ENCODE measurements at regions not wholly inside any gene's neighbourhood (a gene's known extent, or its start where the extent isn't known, plus 50 kb on each side); places are given as distances from the start of the nearest gene placed in this dataset.

DNA sequence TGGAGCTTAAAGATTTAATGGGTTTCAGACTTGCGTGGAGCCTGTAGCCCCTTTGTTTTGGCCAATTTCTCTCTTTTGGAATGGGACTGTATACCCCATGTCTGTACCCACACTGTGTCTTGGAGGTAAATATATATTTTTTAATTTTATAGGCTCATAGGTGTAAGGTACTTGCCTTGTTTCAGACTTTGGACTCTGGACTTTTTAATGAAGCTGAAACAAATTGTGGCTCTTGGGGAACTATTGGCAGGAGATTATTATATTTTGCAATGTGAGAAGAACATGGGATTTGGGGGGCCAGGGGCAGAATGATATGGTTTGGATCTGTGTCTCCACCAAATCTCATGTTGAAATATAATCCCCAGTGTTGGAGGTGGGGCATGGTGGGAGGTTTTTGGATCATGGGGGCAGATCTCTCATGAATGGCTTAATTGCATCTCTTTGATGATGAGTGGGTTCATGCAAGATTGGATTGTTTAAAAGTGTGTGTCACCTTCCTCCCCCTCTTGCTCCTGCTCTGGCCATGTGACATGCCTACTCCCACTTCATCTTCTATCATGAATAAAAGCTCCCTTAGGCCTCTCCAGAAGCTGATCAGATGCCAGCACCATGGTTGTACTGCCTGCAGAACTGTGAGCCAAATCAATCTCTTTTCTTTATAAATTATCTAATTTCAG is 74.1 kb upstream of the ARHGAP20 start:
- H3K27ac Mint-ChIP-seq = no peak overlapping the region
- ATAC-seq (no peak), DNase-seq (ENCODE audit: low spot score) (no peak)
- peaks cover 8% of the 10 kb centered on the region for H3K36me3 Mint-ChIP-seq
- no peaks in the 10 kb centered on the region; the same call in 1 of the 2 replicates for H3K27me3 Mint-ChIP-seq (ENCODE audit: low read depth)
- CTCF ChIA-PET = no interaction called here
- POLR2A ChIA-PET = no interaction called here
- H3K4me3 Mint-ChIP-seq = no peak overlapping the region
- no peak for TF ChIP-seq TEAD1 (CRISPR knock-in tag; IDR thresholded peaks at IDR 0.05)
- TF ChIP-seq, protein P1, sequence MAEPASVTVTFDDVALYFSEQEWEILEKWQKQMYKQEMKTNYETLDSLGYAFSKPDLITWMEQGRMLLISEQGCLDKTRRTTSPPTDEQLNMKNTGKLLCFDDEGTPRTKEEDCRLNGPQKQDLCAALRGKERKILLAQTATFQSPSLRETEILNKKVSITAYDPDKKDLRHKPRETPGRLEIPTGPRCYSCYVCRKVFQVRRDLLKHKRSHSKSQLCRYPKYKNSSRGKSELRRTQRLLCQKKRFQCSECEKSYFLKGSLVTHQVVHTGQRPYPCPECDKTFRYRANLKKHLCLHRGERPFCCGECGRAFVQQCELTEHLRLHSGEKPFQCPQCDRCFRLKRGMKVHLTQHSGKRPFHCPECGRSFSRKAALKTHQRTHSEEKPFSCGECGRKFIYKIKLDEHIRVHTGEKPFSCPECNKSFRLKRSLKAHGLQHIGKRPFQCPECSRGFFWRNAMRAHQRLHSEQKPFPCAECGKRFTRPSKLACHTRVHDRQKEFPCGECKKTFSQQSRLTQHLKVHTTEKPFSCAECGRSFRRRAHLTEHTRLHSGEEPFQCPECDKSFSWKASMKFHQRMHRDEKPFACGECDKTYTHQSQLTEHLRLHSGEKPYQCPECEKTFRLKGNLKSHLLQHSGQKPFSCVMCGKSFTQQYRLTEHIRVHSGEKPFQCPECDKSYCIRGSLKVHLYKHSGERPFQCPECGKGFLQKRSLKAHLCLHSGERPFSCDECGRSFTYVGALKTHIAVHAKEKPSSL (CRISPR knock-in tag; conservative IDR thresholded peaks at IDR 0.05) = no peak
- no peak for TF ChIP-seq ETV6 (CRISPR knock-in tag; IDR thresholded peaks at IDR 0.05)
- TF ChIP-seq, protein P2, sequence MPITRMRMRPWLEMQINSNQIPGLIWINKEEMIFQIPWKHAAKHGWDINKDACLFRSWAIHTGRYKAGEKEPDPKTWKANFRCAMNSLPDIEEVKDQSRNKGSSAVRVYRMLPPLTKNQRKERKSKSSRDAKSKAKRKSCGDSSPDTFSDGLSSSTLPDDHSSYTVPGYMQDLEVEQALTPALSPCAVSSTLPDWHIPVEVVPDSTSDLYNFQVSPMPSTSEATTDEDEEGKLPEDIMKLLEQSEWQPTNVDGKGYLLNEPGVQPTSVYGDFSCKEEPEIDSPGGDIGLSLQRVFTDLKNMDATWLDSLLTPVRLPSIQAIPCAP (CRISPR knock-in tag; IDR thresholded peaks at IDR 0.05) = no peak
- no peak for TF ChIP-seq NFE2L1 (CRISPR knock-in tag; IDR thresholded peaks at IDR 0.05)
- no peak for TF ChIP-seq NR2C2 (CRISPR knock-in tag; IDR thresholded peaks at IDR 0.05)
- TF ChIP-seq, protein P3, sequence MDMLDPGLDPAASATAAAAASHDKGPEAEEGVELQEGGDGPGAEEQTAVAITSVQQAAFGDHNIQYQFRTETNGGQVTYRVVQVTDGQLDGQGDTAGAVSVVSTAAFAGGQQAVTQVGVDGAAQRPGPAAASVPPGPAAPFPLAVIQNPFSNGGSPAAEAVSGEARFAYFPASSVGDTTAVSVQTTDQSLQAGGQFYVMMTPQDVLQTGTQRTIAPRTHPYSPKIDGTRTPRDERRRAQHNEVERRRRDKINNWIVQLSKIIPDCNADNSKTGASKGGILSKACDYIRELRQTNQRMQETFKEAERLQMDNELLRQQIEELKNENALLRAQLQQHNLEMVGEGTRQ (CRISPR knock-in tag; IDR thresholded peaks at IDR 0.05) = no peak
- TF ChIP-seq, protein P4, sequence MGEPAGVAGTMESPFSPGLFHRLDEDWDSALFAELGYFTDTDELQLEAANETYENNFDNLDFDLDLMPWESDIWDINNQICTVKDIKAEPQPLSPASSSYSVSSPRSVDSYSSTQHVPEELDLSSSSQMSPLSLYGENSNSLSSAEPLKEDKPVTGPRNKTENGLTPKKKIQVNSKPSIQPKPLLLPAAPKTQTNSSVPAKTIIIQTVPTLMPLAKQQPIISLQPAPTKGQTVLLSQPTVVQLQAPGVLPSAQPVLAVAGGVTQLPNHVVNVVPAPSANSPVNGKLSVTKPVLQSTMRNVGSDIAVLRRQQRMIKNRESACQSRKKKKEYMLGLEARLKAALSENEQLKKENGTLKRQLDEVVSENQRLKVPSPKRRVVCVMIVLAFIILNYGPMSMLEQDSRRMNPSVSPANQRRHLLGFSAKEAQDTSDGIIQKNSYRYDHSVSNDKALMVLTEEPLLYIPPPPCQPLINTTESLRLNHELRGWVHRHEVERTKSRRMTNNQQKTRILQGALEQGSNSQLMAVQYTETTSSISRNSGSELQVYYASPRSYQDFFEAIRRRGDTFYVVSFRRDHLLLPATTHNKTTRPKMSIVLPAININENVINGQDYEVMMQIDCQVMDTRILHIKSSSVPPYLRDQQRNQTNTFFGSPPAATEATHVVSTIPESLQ (CRISPR knock-in tag; IDR thresholded peaks at IDR 0.05) = no peak
- TF ChIP-seq, protein P5, sequence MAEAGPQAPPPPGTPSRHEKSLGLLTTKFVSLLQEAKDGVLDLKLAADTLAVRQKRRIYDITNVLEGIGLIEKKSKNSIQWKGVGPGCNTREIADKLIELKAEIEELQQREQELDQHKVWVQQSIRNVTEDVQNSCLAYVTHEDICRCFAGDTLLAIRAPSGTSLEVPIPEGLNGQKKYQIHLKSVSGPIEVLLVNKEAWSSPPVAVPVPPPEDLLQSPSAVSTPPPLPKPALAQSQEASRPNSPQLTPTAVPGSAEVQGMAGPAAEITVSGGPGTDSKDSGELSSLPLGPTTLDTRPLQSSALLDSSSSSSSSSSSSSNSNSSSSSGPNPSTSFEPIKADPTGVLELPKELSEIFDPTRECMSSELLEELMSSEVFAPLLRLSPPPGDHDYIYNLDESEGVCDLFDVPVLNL (CRISPR knock-in tag; IDR thresholded peaks at IDR 0.05; ENCODE audit: borderline replicate concordance, low read depth) = no peak
- peaks cover 39% of the 10 kb centered on the region for H3K9me3 Mint-ChIP-seq
- no peaks in the 10 kb centered on the region for H3K4me1 Mint-ChIP-seq

DNA sequence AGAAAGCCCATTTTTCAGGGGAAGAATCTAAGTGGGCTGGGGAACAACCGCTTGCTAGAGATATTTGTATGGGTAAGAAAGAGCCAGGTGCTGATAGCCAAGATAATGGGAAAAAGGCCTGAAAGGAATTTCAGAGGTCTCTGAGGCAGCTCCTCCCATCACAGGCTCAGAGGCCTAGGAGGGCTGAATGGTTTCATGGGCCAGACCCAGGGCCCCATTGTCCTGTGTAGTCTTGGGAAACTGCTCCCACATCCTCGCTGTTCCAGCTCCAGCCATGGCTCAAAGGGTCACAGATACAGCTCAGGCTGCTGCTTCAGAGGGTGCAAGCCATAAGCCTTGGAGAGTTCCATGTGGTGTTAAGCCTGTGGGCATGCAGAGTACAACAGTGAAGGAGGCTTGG is 73.2 kb upstream of the ARHGAP20 start:
- H3K27me3 Mint-ChIP-seq (ENCODE audit: low read depth) = no peaks in the 10 kb centered on the region; the same call in 1 of the 2 replicates
- POLR2A ChIA-PET = no interaction called here
- no peak overlapping the region for H3K27ac Mint-ChIP-seq
- ATAC-seq (no peak), DNase-seq (ENCODE audit: low spot score) (no peak)
- H3K36me3 Mint-ChIP-seq = peaks cover 8% of the 10 kb centered on the region
- no peak overlapping the region for H3K4me3 Mint-ChIP-seq
- CTCF ChIA-PET = no interaction called here
- H3K9me3 Mint-ChIP-seq = peaks cover 42% of the 10 kb centered on the region
- no peaks in the 10 kb centered on the region for H3K4me1 Mint-ChIP-seq
- TF ChIP-seq RORB (CRISPR knock-in tag; IDR thresholded peaks at IDR 0.05) = no peak
- no peak for TF ChIP-seq ZNF423 (CRISPR knock-in tag; IDR thresholded peaks at IDR 0.05)
- TF ChIP-seq NR3C1 (CRISPR knock-in tag; conservative IDR thresholded peaks at IDR 0.05; ENCODE audit: low read depth) = no peak
- TF ChIP-seq, protein P6, sequence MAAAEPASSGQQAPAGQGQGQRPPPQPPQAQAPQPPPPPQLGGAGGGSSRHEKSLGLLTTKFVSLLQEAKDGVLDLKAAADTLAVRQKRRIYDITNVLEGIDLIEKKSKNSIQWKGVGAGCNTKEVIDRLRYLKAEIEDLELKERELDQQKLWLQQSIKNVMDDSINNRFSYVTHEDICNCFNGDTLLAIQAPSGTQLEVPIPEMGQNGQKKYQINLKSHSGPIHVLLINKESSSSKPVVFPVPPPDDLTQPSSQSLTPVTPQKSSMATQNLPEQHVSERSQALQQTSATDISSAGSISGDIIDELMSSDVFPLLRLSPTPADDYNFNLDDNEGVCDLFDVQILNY (CRISPR knock-in tag; IDR thresholded peaks at IDR 0.05) = no peak
- TF ChIP-seq ESRRA (CRISPR knock-in tag; IDR thresholded peaks at IDR 0.05; ENCODE audit: borderline replicate concordance) = no peak
- no peak for TF ChIP-seq ZNF263 (CRISPR knock-in tag; IDR thresholded peaks at IDR 0.05; ENCODE audit: low read depth)
- TF ChIP-seq MXD4 (CRISPR knock-in tag; IDR thresholded peaks at IDR 0.05; ENCODE audit: borderline replicate concordance) = no peak
- TF ChIP-seq, protein P7, sequence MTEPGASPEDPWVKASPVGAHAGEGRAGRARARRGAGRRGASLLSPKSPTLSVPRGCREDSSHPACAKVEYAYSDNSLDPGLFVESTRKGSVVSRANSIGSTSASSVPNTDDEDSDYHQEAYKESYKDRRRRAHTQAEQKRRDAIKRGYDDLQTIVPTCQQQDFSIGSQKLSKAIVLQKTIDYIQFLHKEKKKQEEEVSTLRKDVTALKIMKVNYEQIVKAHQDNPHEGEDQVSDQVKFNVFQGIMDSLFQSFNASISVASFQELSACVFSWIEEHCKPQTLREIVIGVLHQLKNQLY (CRISPR knock-in tag; IDR thresholded peaks at IDR 0.05) = no peak
- TF ChIP-seq, protein P8, sequence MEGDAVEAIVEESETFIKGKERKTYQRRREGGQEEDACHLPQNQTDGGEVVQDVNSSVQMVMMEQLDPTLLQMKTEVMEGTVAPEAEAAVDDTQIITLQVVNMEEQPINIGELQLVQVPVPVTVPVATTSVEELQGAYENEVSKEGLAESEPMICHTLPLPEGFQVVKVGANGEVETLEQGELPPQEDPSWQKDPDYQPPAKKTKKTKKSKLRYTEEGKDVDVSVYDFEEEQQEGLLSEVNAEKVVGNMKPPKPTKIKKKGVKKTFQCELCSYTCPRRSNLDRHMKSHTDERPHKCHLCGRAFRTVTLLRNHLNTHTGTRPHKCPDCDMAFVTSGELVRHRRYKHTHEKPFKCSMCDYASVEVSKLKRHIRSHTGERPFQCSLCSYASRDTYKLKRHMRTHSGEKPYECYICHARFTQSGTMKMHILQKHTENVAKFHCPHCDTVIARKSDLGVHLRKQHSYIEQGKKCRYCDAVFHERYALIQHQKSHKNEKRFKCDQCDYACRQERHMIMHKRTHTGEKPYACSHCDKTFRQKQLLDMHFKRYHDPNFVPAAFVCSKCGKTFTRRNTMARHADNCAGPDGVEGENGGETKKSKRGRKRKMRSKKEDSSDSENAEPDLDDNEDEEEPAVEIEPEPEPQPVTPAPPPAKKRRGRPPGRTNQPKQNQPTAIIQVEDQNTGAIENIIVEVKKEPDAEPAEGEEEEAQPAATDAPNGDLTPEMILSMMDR (IDR thresholded peaks at IDR 0.05) = no peak
- TF ChIP-seq GRHL2 (CRISPR knock-in tag; IDR thresholded peaks at IDR 0.05; ENCODE audit: insufficient replicate concordance, severe bottlenecking) = no peak
- no peak for TF ChIP-seq GTF2I (CRISPR knock-in tag; conservative IDR thresholded peaks at IDR 0.05)
- TF ChIP-seq, protein P9, sequence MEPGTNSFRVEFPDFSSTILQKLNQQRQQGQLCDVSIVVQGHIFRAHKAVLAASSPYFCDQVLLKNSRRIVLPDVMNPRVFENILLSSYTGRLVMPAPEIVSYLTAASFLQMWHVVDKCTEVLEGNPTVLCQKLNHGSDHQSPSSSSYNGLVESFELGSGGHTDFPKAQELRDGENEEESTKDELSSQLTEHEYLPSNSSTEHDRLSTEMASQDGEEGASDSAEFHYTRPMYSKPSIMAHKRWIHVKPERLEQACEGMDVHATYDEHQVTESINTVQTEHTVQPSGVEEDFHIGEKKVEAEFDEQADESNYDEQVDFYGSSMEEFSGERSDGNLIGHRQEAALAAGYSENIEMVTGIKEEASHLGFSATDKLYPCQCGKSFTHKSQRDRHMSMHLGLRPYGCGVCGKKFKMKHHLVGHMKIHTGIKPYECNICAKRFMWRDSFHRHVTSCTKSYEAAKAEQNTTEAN (CRISPR knock-in tag; IDR thresholded peaks at IDR 0.05) = no peak
